ENCODE measurements at regions not wholly inside any gene's neighbourhood (a gene's known extent, or its start where the extent isn't known, plus 50 kb on each side); places are given as distances from the start of the nearest gene placed in this dataset.
A peak's percentile ranks its signal among the peaks of the same experiment; 100 is the strongest.
"Not testable (repeated sequence)": the region's sequence is repeated elsewhere in the genome, so short reads cannot be mapped to it uniquely, and the experiment has no call there.

- no peak for DNase-seq
Observed at GRCh38 chr14:25303934-25304333, 254.0 kb upstream of the STXBP6 start.

GRCh38 chr14:25298238-25298637 is 248.3 kb upstream of the STXBP6 start:
- no peak for DNase-seq

- DNase-seq: not testable (repeated sequence)
Observed at GRCh38 chr14:25290154-25290553, 240.2 kb upstream of the STXBP6 start.

GRCh38 chr14:25274529-25274928 is 224.6 kb upstream of the STXBP6 start:
- DNase-seq: no peak

GRCh38 chr14:25267186-25267585 is 217.2 kb upstream of the STXBP6 start:
- no peak for DNase-seq

- DNase-seq: no peak
Observed at GRCh38 chr14:25259470-25259869, 209.5 kb upstream of the STXBP6 start.

- no peak for DNase-seq
Observed at GRCh38 chr14:25252793-25253192, 202.8 kb upstream of the STXBP6 start.

GRCh38 chr14:25250516-25250915 is 200.6 kb upstream of the STXBP6 start:
- no peak for DNase-seq

GRCh38 chr14:25247609-25248008 is 197.7 kb upstream of the STXBP6 start:
- no peak for DNase-seq

GRCh38 chr14:25246751-25247150 is 196.8 kb upstream of the STXBP6 start:
- DNase-seq: no peak

- no peak for DNase-seq
Observed at GRCh38 chr14:25239170-25239569, 189.2 kb upstream of the STXBP6 start.

GRCh38 chr14:25237845-25238244 is 187.9 kb upstream of the STXBP6 start:
- peak; percentile 44 for DNase-seq

GRCh38 chr14:25233613-25234012 is 183.7 kb upstream of the STXBP6 start:
- DNase-seq: no peak

- peak; percentile 34 for DNase-seq
Observed at GRCh38 chr14:25231004-25231403, 181.1 kb upstream of the STXBP6 start.

- DNase-seq: no peak
Observed at GRCh38 chr14:25226214-25226613, 176.3 kb upstream of the STXBP6 start.

GRCh38 chr14:25222256-25222655 is 172.3 kb upstream of the STXBP6 start:
- no peak for DNase-seq

- DNase-seq: no peak
Observed at GRCh38 chr14:25220514-25220913, 170.6 kb upstream of the STXBP6 start.

- no peak for DNase-seq
Observed at GRCh38 chr14:25215607-25216006, 165.7 kb upstream of the STXBP6 start.

- no peak for DNase-seq
Observed at GRCh38 chr14:25197885-25198284, 147.9 kb upstream of the STXBP6 start.

- no peak for DNase-seq
Observed at GRCh38 chr14:25180221-25180620, 130.3 kb upstream of the STXBP6 start.

- DNase-seq: no peak
Observed at GRCh38 chr14:25178255-25178654, 128.3 kb upstream of the STXBP6 start.

- DNase-seq: peak; percentile 29
Observed at GRCh38 chr14:25150934-25151790, 101.2 kb upstream of the STXBP6 start.

- DNase-seq: no peak
Observed at GRCh38 chr14:25150401-25150800, 100.5 kb upstream of the STXBP6 start.

GRCh38 chr14:25140411-25140810 is 90.5 kb upstream of the STXBP6 start:
- DNase-seq: no peak

- DNase-seq: no peak
Observed at GRCh38 chr14:25136811-25137210, 86.9 kb upstream of the STXBP6 start.
